Stimulated activated CD4-positive, alpha-beta T cell treated with anti-CD3 and anti-CD28 coated beads, Interleukin-15, amount 100 ng/mL, for 1 hour (primary cell): ENCODE measurements at regions not wholly inside any gene's neighbourhood (a gene's known extent, or its start where the extent isn't known, plus 50 kb on each side); places are given as distances from the start of the nearest gene placed in this dataset.
"Not testable (repeated sequence)": the region's sequence is repeated elsewhere in the genome, so short reads cannot be mapped to it uniquely, and the experiment has no call there.

Source experiments
- DNase-seq, 2 donors: peaks; one replicate each; pipeline ENCODE4 v3.0.0-alpha.2; 2020; ENCODE audit warnings: low read depth in 1 of 2, low spot score in 1 of 2

GRCh38 chr14:105883066-105884005 is 357.0 kb downstream of the TMEM121 start:
- no peak for DNase-seq

DNA sequence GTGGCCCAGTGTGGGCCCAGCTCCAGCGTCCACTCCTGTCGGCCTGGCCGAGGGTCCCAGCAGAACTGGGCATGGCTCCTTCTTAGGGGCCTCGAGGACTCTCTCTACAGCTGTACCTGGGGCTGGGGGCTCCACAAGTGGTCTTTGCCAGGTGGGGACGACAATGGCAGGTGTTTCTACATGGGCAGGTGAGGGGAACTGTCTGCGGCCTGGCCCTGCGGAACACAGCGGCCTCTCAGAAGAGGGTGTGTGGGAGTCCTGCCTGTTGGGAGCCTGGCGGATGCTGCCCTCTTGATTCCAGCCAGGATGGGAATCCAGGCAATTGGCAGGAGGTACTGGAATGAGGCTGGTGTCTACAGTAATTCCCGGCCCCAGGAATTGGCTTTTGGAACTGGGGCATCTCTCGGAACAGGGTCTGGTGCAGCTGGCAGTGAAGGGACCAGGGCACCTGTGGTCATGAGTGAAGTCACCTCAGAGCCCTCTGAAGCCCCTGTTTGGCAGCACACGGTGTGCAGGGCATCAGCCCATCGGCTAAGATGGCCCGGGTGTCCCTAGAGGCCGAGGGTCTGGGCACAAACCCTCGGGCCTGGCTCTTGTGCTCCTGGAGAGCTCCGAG is 357.9 kb downstream of the TMEM121 start:
- not testable (repeated sequence) for DNase-seq

- no peak for DNase-seq
Observed at GRCh38 chr14:105884808-105885281, 358.5 kb downstream of the TMEM121 start.

GRCh38 chr14:105885561-105886320 is 359.4 kb downstream of the TMEM121 start:
- no peak for DNase-seq

- not testable (repeated sequence) for DNase-seq
Observed at GRCh38 chr14:105886791-105887191, 360.4 kb downstream of the TMEM121 start.

- no peak for DNase-seq
Observed at GRCh38 chr14:105887692-105888091, 361.3 kb downstream of the TMEM121 start.

DNA sequence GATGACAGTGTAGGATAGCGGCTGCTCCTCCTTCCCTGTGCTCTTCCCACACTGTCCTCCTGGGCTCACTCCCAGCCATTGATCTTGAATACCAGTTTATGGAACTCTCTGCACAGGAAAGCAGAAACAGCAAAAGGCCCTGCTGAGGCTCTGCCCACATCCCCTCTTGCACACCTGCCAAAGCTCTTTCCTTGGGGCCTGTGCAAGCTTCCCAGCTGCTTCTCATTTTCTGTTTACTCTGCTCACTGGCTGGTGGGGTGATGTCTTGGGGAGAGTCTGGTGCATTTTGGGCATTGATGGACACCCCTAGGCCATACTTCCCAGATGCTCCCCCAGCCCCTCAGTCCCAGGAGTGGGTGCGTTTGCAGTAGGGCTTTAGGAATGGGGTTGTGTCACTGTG is 361.8 kb downstream of the TMEM121 start:
- no peak for DNase-seq

DNA sequence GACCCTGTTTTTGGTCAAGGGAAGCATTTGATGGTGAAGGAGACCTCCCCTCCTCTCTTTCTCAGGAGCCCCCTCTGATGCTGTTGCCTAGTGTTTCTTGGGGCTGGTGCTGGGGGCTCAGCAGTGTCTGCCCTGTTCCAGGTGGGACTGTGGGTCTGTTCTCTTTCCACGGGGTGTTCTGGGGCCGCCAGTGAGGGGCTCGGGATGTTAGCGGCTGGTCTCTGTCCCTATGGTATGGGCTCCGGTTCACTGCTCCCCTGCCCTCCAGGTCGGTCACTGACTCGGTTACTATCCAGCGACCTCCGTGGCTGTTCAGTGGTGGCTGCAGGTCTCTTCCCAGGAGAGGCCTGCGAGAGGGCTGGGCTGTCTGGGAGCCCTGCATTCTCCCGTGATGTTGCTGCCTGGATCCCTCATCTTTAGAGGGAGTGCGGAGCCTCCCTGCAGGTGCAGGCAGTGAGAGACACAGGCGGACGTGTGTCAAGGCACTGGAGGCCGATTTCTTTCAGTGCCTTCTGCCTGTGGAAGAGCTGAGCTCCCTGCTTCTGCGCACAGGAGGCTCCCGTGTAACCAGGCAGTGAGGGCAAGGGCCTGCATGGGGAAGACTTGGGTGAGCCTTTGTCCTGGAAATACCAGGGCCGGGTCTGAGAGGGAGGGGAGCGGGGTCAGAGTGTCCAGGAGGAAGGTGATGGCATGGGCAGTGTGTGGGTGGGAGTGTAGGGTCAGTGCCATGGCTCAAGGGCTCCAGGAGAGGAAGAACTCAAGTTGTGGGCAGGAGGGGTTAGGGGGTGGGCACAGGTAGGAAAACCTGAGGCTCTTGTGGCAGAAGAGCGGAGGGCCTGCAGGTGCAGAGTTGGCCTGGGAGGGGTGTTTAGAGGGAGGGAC is 362.6 kb downstream of the TMEM121 start:
- DNase-seq, result no peak

DNA sequence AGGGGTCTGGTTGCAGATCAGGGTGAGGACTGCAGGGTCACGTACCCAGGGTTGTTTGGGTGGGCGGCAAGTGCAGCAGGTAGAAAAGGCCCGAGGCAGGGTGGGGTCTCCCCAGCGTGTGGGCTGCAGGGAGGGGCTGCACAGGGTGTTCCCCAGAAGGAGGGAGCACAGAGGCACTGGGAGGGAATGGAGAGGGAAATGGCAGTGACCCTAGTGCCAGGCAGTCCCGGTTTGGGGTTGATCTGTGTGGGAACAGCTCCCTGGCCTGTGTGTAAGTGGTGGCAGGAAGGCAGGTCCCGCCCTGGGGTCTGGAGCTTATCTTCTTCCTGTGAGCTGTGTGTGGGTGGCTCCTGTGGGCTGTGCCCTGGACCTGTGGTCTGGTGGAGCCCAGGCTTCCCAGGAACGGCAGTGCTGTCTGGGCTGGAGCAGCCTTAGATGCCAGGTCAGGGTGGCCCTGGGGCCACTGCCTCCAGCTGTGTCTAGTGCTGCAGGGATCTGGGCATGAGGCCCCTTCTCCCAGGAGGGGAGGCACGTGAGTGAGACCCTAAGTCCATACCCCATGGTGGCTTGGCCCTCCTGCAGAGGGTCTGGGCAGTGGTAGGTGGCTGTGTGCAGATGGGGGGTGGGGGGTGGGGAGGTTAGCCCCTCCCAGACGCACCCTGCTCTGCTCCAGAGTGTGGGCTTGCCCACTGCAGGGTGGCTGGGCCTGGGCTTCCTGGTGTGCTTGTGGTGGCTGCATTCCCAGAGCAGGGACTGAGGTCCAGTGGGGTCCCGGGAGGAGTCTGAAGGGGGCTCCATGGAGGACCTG is 363.5 kb downstream of the TMEM121 start:
- no peak for DNase-seq

DNA sequence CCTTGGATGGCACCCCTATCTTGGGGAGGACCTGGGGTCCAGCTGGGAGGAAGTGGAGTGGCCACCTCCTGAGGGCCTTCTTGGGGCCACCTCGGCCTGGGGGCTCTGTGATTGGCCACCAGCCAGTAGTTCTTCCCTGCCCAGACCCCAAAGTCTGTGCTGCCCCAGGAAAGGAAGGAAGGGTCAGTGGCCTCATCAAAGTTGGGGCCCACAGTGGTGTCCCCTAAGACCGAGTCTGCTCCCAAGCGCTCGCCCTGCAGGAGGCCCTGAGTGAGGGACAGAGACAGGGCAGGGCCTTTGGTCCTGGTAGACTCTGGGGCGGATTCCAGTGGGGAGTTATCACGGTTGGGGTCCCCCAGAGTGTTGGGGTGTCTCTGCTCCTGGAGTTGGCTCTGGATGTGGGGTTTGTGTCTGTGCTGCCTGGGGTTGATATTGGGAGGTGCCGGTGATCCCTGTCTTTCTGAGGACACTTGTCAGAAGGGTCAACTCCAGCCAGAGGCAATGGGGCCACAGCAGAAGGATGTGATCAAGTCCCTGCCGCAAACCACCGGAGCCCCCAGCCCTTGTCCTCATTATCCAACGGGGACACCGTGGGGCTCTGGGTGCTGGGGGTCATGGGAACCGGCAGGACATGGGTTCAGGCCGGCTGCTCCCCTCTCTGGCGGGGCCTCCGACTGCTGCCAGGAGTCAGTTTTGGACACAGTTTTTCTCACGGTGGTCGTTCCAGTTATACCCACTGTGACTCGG is 364.3 kb downstream of the TMEM121 start:
- no peak for DNase-seq

DNA sequence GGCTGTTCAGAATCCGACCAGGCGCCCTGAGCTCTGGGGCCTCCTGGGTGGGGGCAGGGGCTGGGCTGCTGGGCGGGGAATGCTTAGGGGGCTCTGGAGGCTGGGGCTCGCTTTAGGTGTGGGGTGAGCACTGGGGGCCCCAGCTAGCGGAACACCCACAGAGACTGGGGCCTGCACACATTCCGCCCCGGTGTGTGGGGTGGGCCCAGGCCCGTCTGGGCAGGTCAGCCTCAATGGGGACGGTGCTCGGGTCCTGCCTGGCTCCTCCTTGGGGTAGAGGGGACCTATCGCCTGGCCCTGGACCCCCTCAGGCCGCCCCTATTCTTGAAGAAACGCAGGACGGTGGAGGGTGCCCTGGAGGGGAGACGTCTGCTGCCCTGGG is 364.8 kb downstream of the TMEM121 start:
- DNase-seq, result no peak

DNA sequence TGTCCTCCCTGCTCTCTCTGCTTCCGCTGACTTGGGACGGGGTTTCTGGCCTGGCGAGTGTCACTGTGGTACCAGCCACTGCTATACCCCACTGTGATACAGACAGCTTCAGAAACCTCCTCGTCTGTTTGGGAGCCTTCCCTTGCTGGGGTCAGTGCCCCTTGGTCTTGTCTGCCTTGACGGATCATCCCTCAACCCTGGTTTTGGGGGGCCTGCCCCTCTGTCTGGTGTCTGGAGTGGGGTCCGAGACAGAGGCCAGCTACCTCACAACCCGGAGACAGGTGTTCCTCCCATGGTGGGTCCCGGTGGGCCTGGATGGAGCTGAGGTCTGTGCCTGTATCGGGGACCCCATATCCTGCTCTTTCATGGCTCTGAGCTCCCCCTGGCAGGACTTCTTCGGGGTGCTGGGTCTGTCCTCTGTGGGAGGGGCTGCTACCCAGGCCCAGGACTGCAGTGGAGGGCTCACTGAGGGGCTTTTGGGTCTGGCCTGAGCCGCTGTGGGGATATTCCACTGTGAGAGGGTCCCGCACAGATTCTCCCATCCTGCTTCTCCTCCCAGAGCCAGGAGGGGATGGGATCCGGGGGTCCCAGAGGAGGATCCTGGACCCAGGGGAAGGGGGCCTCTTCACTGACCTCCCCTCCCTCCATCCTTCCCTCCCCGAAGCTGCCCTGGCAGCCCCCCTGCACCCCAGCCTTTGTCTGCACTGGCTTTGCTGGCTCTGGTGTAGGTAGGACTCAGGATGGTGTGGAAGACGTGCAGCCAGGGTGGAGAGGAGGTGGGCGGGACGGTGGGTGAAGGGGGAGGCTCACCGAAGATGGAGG is 365.5 kb downstream of the TMEM121 start:
- no peak for DNase-seq

- not testable (repeated sequence) for DNase-seq
Observed at GRCh38 chr14:105892453-105893441, 366.4 kb downstream of the TMEM121 start.

DNA sequence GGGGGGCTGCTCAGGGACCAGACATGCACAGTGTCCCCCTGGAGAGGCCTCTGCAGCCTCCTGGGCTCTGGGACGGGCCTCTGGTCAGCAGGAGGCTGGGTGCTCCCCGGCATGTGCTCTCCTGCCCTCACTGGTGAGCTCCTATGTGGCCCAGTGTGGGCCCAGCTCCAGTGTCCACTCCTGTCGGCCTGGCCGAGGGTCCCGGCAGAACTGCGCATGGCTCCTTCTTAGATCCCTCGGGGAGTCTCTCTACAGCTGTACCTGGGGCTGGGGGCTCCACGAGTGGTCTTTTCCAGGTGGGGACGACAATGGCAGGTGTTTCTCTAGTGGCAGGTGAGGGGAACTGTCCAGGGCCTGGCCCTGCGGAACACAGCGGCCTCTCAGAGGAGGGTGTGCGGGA is 367.3 kb downstream of the TMEM121 start:
- not testable (repeated sequence) for DNase-seq

GRCh38 chr14:105894125-105894977 is 368.0 kb downstream of the TMEM121 start:
- no peak for DNase-seq
